GM19240 (cell line): ENCODE measurements at regions not wholly inside any gene's neighbourhood (a gene's known extent, or its start where the extent isn't known, plus 50 kb on each side); places are given as distances from the start of the nearest gene placed in this dataset.
"Not testable (repeated sequence)": the region's sequence is repeated elsewhere in the genome, so short reads cannot be mapped to it uniquely, and the experiment has no call there.

Source experiments
- DNase-seq: peaks from one replicate; pipeline ENCODE4 v3.0.0; 2011; ENCODE audit warnings: low spot score; ENCODE audit not compliant: insufficient read length

DNA sequence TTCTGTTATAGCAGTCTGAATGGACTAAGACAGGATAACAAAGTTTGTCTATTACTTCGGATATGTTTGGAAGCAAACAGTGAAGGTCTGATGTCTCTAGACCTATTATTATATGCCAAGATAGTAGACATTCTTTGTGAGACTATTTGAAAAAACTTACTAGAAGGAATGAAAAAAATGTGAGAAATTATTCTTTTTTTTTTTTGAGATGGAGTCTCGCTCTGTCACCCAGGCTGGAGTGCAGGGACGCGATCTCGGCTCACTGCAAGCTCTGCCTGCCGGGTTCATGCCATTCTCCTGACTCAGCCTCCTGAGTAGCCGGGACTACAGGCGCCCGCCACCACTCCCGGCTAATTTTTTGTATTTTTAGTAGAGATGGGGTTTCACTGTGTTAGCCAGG lies 690.7 kb upstream of the SLC35B3 start:
- DNase-seq: not testable (repeated sequence)

- DNase-seq: no peak
Observed at GRCh38 chr6:9121549-9121948, 686.2 kb upstream of the SLC35B3 start.

GRCh38 chr6:9116026-9116425 lies 680.7 kb upstream of the SLC35B3 start:
- no peak for DNase-seq

GRCh38 chr6:9112544-9112943 lies 677.2 kb upstream of the SLC35B3 start:
- DNase-seq: no peak

- no peak for DNase-seq
Observed at GRCh38 chr6:9103876-9104521, 668.7 kb upstream of the SLC35B3 start.

DNA sequence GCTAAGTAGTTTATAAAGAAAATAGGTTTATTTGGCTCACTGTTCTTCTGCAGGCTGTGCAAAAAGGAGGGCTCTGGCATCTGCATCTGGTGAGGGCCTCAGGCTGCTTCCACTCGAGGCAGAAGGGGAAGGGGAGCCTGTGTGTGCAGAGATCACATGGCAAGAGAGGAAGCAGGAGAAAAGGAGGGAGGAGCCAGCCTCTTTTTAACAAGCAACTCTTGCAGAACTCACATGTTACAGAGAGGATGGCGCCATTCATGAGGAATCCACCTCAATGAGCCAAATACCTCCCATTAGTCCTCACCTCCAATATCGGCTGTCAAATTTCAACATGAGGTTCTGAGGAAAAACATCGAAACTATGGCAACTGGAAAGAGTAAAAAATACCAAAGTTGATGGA lies 666.6 kb upstream of the SLC35B3 start:
- no peak for DNase-seq

DNA sequence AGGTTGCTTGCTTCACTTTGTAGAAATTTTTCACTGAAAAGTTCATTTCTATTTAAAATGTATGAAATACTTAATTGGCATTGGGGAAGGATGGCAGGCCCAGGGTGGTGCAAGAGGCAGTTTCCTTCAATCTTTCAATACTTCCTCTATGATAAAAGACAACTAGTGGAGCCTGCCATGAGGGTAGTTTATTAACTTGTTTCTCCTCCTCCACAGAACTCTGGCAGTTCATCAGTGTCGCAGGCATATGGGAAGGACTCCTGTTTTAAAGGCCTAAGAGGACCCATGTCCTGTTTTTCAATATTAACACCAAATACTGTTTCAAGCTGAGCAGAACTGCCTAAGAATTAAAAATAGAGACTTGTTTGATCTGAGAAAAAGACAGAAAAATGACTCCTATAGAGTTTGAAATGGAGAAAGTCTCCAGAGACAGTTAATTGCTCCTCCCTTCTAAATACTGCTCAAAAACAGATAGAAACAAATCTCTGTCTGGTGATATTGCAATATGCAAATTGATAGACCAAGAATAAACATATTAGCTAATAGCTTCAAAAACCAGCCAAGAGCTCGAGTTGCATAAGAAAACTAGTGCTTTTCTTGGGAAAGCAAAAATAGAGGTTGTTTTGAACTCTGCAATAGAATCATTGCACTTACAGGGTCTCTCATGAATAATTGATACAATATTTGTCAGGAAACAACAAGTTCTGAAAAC lies 665.7 kb upstream of the SLC35B3 start:
- no peak for DNase-seq

DNA sequence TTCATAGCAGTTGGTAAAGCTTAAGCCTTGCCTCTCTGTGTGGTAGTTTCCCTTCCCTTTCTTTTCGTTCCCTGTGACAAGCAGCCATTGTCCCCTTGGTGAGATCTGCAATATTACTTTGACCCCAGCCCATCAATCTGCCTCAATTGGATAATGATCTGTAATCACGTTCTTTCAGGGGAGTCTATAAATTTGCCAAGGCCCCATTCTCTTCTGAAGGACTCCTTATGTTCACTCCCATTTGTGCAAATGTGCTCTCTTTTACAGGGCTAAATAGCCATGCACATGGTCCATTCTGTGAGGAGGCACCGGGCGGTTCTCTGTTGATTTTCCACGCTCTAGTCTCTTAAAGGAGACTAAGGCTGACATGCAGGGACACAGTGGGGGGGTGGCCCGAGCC lies 660.4 kb upstream of the SLC35B3 start:
- no peak for DNase-seq

DNA sequence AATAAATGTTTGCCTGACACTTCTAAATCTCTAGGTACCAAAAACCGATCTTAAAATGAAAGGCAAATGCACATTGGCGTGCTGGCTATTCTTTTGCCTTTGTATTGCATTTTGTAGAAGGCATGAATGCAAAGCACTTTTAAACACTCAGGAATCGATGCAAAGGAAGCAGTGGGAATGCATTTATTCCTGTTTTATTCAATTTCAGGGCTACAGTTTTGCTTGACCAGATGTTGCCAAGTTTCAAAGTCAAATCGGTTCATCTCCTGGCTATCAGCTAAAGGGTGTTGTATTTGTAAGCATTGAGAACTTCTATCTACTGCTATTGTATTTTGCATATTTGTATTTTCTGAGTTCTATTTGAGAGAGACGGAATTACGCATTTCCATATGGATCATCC lies 659.8 kb upstream of the SLC35B3 start:
- no peak for DNase-seq

- no peak for DNase-seq
Observed at GRCh38 chr6:9089724-9090123, 654.4 kb upstream of the SLC35B3 start.

GRCh38 chr6:9087470-9087869 lies 652.1 kb upstream of the SLC35B3 start:
- no peak for DNase-seq

DNA sequence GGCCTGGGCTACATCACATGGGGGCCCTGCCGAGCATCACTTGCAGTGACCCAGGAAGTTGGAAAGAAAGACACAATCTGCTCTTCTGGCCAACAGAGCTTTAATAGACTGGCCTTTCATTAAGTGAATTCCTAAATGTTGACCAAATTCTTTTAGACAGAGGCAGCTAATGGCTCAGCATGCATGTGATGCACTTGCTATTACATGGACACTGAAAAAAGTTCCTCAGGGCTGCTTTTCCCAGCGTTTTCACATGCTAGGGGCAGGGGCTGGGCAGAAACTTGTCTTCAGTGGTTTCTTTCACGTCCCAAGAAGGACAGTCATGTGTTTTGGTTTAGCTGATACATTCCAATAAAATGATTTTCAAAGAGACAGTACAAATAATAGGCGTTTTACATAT lies 651.0 kb upstream of the SLC35B3 start:
- no peak for DNase-seq

GRCh38 chr6:9085709-9086070 lies 650.3 kb upstream of the SLC35B3 start:
- no peak for DNase-seq

DNA sequence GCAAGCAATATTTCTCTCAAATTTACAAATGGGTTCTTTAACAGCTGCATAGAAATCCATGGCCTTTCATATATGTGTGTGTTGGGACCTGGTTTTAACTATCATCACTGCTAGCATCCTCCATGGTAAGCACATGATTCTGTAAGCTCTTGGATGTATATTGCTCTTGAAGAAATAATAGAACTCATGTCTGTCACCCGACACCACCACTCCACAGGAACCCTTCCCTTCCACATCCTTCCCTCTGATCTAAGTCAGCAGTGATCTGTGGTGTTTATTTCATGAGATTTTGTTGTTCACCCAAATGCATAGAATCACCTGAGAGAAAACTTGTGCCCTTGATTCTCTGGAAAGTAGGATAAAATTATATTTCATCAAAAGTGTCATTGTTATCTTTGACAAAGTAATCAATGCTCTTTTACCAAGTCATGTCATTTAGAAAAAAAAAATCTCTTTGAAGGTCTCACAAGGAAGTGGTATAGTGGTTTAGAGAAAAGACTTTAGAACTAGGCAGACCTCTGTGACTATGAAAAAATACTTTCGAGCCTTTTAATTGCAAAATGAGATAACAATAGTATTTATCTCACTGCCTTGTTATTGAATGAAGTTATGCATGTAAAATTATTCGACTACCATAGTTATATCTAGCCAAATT lies 649.8 kb upstream of the SLC35B3 start:
- no peak for DNase-seq

DNA sequence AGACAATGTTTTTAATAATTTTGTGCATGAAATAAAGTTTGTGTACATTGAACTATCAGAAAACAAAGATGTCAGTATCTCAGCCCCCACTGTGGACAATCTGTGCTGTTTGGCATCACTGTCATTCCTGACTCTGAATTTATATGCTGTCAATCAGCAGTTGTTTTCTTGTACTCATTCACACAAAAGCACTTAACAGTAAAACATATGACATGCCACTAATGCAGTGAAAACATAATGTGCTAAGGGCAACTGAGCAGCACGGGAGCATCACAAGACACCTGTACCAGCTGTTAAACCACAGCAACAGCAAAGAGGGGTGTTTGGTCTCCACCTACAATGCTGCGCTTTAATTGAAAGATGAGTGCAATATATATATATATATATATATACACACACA lies 647.8 kb upstream of the SLC35B3 start:
- DNase-seq: no peak

GRCh38 chr6:9066726-9067125 lies 631.4 kb upstream of the SLC35B3 start:
- DNase-seq: no peak

GRCh38 chr6:9064156-9064555 lies 628.8 kb upstream of the SLC35B3 start:
- no peak for DNase-seq

GRCh38 chr6:9062596-9062995 lies 627.3 kb upstream of the SLC35B3 start:
- DNase-seq: no peak

DNA sequence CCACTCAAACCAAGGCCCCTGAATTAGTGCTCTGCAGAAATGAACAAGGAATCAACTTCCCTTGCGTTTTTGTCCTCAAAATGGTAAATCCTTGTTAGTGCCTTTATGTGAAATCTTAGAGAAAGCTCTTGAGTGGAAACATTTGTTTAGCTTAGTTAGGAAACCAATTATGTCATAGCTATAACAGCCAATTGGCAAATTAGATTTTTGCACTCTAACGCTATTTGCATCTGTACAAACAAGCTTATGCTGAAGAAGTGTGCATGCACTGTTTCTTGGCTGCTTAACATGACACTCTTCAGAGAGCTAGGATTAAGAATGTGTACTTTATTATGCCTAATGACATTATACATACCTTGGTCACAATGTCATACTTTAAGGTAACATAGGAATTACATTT lies 622.6 kb upstream of the SLC35B3 start:
- DNase-seq: no peak

DNA sequence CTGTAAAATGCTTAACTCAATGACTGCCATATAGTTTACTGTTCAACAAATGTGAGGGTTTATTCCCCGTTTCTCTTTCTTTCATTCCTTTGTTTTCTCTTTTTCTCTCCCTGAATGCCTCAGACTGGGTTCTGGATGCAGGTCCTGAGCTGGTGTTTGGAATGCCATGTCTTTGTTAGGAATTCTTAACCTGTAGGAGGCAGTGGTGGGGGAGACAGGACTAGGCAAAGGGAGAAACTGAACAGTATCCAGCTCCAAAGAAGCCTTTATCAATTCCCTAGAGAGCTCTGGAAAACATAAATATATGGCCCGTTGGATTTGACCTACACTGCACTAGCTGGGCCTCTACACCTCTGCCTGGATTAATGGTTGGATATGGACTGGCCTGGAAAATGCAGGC lies 621.2 kb upstream of the SLC35B3 start:
- no peak for DNase-seq

DNA sequence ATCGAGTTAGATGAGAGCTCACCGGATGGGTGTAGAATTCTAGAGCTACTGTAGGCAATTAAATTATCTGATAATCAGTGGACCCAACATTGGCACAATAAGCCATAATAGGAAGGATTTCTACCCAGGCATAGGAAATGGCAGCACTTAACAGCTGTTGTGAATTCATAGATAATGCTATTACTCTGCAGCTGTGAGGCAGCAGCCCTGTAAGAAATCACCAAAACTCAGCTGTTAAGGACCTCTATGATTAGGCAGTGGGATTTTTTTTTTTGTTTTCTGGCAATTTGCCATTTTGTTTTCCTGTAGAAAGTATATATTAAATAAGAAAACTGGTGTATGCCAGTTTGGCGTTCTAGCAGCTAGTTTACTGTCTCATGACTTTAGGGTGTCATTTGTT lies 609.1 kb upstream of the SLC35B3 start:
- no peak for DNase-seq

GRCh38 chr6:9040718-9041117 lies 605.4 kb upstream of the SLC35B3 start:
- DNase-seq: no peak

- no peak for DNase-seq
Observed at GRCh38 chr6:9039258-9039657, 603.9 kb upstream of the SLC35B3 start.
